Gastrocnemius medialis (tissue), 4 donors: ENCODE measurements at regions not wholly inside any gene's neighbourhood (a gene's known extent, or its start where the extent isn't known, plus 50 kb on each side); places are given as distances from the start of the nearest gene placed in this dataset.

ENCODE experiments used
- CTCF ChIP-seq, 5 experiments: fragments of 450-650 bp in 3 of 5; fragments of 200-600 bp in 2 of 5; sonication (generic) in 2 of 5; IDR thresholded peaks in 4 of 5; conservative IDR thresholded peaks in 1 of 5; 1 replicate in 4 of 5; 2 replicates in 1 of 5; pipeline ENCODE4 v1.5.1; 2016 to 2019; ENCODE audit warnings: antibody characterized with exemption in 5 of 5, mild to moderate bottlenecking in 3 of 5, moderate library complexity in 3 of 5
- POLR2A ChIP-seq, 2 donors: fragments of 450-650 bp; IDR thresholded peaks; one replicate each; pipeline ENCODE4 v1.6.1; 2017; ENCODE audit warnings: antibody characterized with exemption in 2 of 2, mild to moderate bottlenecking in 2 of 2, moderate library complexity in 2 of 2

- TF ChIP-seq CTCF (IDR thresholded peaks at IDR 0.05 in 4 of 5, conservative IDR thresholded peaks at IDR 0.05 in 1 of 5) (no peak), POLR2A (IDR thresholded peaks at IDR 0.05) (no peak)
Observed at GRCh38 chr9:92176800-92177185, 61.6 kb upstream of the SPTLC1 start.
